ENCODE measurements at regions not wholly inside any gene's neighbourhood (a gene's known extent, or its start where the extent isn't known, plus 50 kb on each side); places are given as distances from the start of the nearest gene placed in this dataset.

- TF ChIP-seq CTCF (IDR thresholded peaks at IDR 0.05 in 4 of 5, conservative IDR thresholded peaks at IDR 0.05 in 1 of 5) (no peak), POLR2A (IDR thresholded peaks at IDR 0.05) (no peak)
Measured at GRCh38 chr3:166279636-166280035, 442.4 kb upstream of the BCHE start.

Data from gastrocnemius medialis (tissue), 4 donors.